ENCODE measurements at regions not wholly inside any gene's neighbourhood (a gene's known extent, or its start where the extent isn't known, plus 50 kb on each side); places are given as distances from the start of the nearest gene placed in this dataset.
"Not testable (repeated sequence)": the region's sequence is repeated elsewhere in the genome, so short reads cannot be mapped to it uniquely, and the experiment has no call there.

- no peak for DNase-seq
Measured at GRCh38 chr15:31606931-31607497, 280.4 kb downstream of the KLF13 start.

- DNase-seq: no peak
Measured at GRCh38 chr15:31607656-31608055, 281.0 kb downstream of the KLF13 start.

GRCh38 chr15:31609258-31609681, 282.6 kb downstream of the KLF13 start:
- DNase-seq: no peak

GRCh38 chr15:31609906-31610305, 283.3 kb downstream of the KLF13 start:
- no peak for DNase-seq

- DNase-seq: no peak
Measured at GRCh38 chr15:31615643-31616415, 289.2 kb downstream of the KLF13 start.

GRCh38 chr15:31623297-31623696, 296.7 kb downstream of the KLF13 start:
- DNase-seq: not testable (repeated sequence)

GRCh38 chr15:31624115-31624514, 297.5 kb downstream of the KLF13 start:
- DNase-seq: not testable (repeated sequence)

- DNase-seq: not testable (repeated sequence)
Measured at GRCh38 chr15:31635715-31636114, 309.1 kb downstream of the KLF13 start.

- DNase-seq: not testable (repeated sequence)
Measured at GRCh38 chr15:31636911-31637310, 310.3 kb downstream of the KLF13 start.

GRCh38 chr15:31643955-31644354, 317.3 kb downstream of the KLF13 start:
- not testable (repeated sequence) for DNase-seq

- DNase-seq: not testable (repeated sequence)
Measured at GRCh38 chr15:31644761-31645160, 318.1 kb downstream of the KLF13 start.

GRCh38 chr15:31647337-31647826, 320.7 kb downstream of the KLF13 start:
- DNase-seq: not testable (repeated sequence)

- DNase-seq: not testable (repeated sequence)
Measured at GRCh38 chr15:31649634-31650033, 323.0 kb downstream of the KLF13 start.

- not testable (repeated sequence) for DNase-seq
Measured at GRCh38 chr15:31650055-31650701, 323.5 kb downstream of the KLF13 start.

GRCh38 chr15:31656915-31657314, 330.3 kb downstream of the KLF13 start:
- DNase-seq: not testable (repeated sequence)

- no peak for DNase-seq
Measured at GRCh38 chr15:31660816-31661215, 334.2 kb downstream of the KLF13 start.

GRCh38 chr15:31665732-31666131, 339.1 kb downstream of the KLF13 start:
- DNase-seq: not testable (repeated sequence)

GRCh38 chr15:31669158-31669908, 342.7 kb downstream of the KLF13 start:
- not testable (repeated sequence) for DNase-seq

- not testable (repeated sequence) for DNase-seq
Measured at GRCh38 chr15:31673263-31673662, 346.6 kb downstream of the KLF13 start.

- DNase-seq: not testable (repeated sequence)
Measured at GRCh38 chr15:31681529-31682259, 348.6 kb upstream of the CHRNA7 start.

- not testable (repeated sequence) for DNase-seq
Measured at GRCh38 chr15:31687088-31687487, 343.2 kb upstream of the CHRNA7 start.

- DNase-seq: not testable (repeated sequence)
Measured at GRCh38 chr15:31696509-31696908, 333.8 kb upstream of the CHRNA7 start.

Measured in CD4-positive, alpha-beta T cell treated with Interleukin-6 for 4 hours (primary cell).